Peyer's patch (tissue), 4 donors: ENCODE measurements at regions not wholly inside any gene's neighbourhood (a gene's known extent, or its start where the extent isn't known, plus 50 kb on each side); places are given as distances from the start of the nearest gene placed in this dataset.
"Not testable (repeated sequence)": the region's sequence is repeated elsewhere in the genome, so short reads cannot be mapped to it uniquely, and the experiment has no call there.

Experiments
- DNase-seq, 3 donors: peaks; one replicate each; pipeline ENCODE4 v3.0.0-alpha.2; 2017 to 2019
- H3K27ac ChIP-seq, 4 donors: fragments of 200-600 bp; sonication (generic); one replicate each; pipeline ENCODE4 v1.5.1; 2016 to 2019
- H3K27me3 ChIP-seq, 2 donors: fragments of 200-600 bp; sonication (generic); one replicate each; pipeline ENCODE4 v1.5.1; 2019
- H3K36me3 ChIP-seq, 3 donors: fragments of 200-600 bp; sonication (generic); one replicate each; pipeline ENCODE4 v1.5.1; 2016 to 2019
- H3K4me1 ChIP-seq, 4 donors: fragments of 200-600 bp; sonication (generic); one replicate each; pipeline ENCODE4 v1.5.1; 2016 to 2019
- H3K4me3 ChIP-seq, 4 donors: fragments of 200-600 bp; sonication (generic); 1 replicate in 3 of 4; 2 replicates in 1 of 4; pipeline ENCODE4 v1.5.1; 2016 to 2019; ENCODE audit warnings: mild to moderate bottlenecking in 1 of 4
- H3K9me3 ChIP-seq, 4 donors: fragments of 200-600 bp; sonication (generic); one replicate each; pipeline ENCODE4 v1.5.1; 2016 to 2019; ENCODE audit warnings: mild to moderate bottlenecking in 1 of 4
- POLR2A ChIP-seq, 2 donors: fragments of 450-650 bp; IDR thresholded peaks; one replicate each; pipeline ENCODE4 v1.5.1; 2017; ENCODE audit warnings: antibody characterized with exemption in 2 of 2, mild to moderate bottlenecking in 2 of 2, moderate library complexity in 2 of 2
- TF ChIP-seq, protein P1 (sequence below), 6 experiments: fragments of 450-650 bp in 4 of 6; fragments of 200-600 bp in 2 of 6; sonication (generic) in 1 of 6; IDR thresholded peaks; one replicate each; pipeline ENCODE4 v1.5.1; 2017 to 2019; ENCODE audit warnings: antibody characterized with exemption in 6 of 6, mild to moderate bottlenecking in 3 of 6, moderate library complexity in 1 of 6

- Histone ChIP-seq H3K27me3 (no peaks in the 10 kb centered on the region), H3K27ac (no peak overlapping the region), H3K9me3 (no peaks in the 10 kb centered on the region), H3K4me1 (no peaks in the 10 kb centered on the region), H3K36me3 (no peaks in the 10 kb centered on the region), H3K4me3 (no peak overlapping the region)
- no peak for DNase-seq
- TF ChIP-seq, protein P1, sequence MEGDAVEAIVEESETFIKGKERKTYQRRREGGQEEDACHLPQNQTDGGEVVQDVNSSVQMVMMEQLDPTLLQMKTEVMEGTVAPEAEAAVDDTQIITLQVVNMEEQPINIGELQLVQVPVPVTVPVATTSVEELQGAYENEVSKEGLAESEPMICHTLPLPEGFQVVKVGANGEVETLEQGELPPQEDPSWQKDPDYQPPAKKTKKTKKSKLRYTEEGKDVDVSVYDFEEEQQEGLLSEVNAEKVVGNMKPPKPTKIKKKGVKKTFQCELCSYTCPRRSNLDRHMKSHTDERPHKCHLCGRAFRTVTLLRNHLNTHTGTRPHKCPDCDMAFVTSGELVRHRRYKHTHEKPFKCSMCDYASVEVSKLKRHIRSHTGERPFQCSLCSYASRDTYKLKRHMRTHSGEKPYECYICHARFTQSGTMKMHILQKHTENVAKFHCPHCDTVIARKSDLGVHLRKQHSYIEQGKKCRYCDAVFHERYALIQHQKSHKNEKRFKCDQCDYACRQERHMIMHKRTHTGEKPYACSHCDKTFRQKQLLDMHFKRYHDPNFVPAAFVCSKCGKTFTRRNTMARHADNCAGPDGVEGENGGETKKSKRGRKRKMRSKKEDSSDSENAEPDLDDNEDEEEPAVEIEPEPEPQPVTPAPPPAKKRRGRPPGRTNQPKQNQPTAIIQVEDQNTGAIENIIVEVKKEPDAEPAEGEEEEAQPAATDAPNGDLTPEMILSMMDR (IDR thresholded peaks at IDR 0.05) = no peak
- TF ChIP-seq POLR2A (IDR thresholded peaks at IDR 0.05) = no peak
Observed at GRCh38 chr7:14973712-14974428, 71.3 kb upstream of the DGKB start.

- not testable (repeated sequence) for H3K27me3 ChIP-seq, H3K4me3 ChIP-seq, DNase-seq, H3K4me1 ChIP-seq, H3K9me3 ChIP-seq, H3K36me3 ChIP-seq, H3K27ac ChIP-seq
Observed at GRCh38 chr7:14971678-14972077, 69.1 kb upstream of the DGKB start.

- not testable (repeated sequence) for H3K27me3 ChIP-seq, H3K4me1 ChIP-seq, DNase-seq, H3K4me3 ChIP-seq, H3K36me3 ChIP-seq, H3K27ac ChIP-seq, H3K9me3 ChIP-seq
Observed at GRCh38 chr7:14967376-14967775, 64.8 kb upstream of the DGKB start.

GRCh38 chr7:14962778-14963177 is 60.2 kb upstream of the DGKB start:
- peaks cover 0 to 4% (median 0%) of the 10 kb centered on the region in 4 donors for H3K4me1 ChIP-seq
- no peaks in the 10 kb centered on the region for H3K36me3 ChIP-seq
- TF ChIP-seq, protein P1 (IDR thresholded peaks at IDR 0.05) = no peak
- TF ChIP-seq POLR2A (IDR thresholded peaks at IDR 0.05) = no peak
- no peaks in the 10 kb centered on the region for H3K9me3 ChIP-seq
- H3K27ac ChIP-seq = no peak overlapping the region
- H3K4me3 ChIP-seq = no peak overlapping the region
- DNase-seq = no peak
- H3K27me3 ChIP-seq = no peaks in the 10 kb centered on the region

- no peak overlapping the region for H3K4me3 ChIP-seq
- no peak for TF ChIP-seq POLR2A (IDR thresholded peaks at IDR 0.05)
- TF ChIP-seq, protein P1 (IDR thresholded peaks at IDR 0.05) = no peak
- no peaks in the 10 kb centered on the region for H3K36me3 ChIP-seq
- H3K4me1 ChIP-seq = no peaks in the 10 kb centered on the region
- no peaks in the 10 kb centered on the region for H3K9me3 ChIP-seq
- no peak for DNase-seq
- no peaks in the 10 kb centered on the region for H3K27me3 ChIP-seq
- no peak overlapping the region for H3K27ac ChIP-seq
Observed at GRCh38 chr7:14960721-14961120, 58.2 kb upstream of the DGKB start.

DNA sequence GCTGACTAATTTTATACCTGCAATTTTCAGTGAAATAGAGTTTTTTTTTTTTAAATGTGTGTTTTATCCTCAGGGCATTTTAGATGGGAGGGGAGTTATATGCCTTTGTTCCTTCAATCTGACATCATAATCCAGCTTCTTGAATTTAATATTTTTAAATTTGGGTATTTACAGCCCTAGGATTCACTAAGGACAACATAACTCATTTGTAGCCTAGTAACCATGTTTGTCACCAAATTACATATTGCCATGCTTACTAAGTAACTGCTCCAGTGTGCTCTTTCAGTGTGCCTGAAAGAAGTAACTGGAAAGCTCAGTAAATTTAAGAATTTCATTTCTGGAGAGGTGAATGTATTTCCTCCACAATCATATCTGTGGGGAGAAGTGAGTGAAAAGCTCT is 56.8 kb upstream of the DGKB start:
- Histone ChIP-seq H3K27me3 (no peaks in the 10 kb centered on the region), H3K9me3 (no peaks in the 10 kb centered on the region), H3K27ac (no peak overlapping the region), H3K4me1 (no peaks in the 10 kb centered on the region), H3K36me3 (no peaks in the 10 kb centered on the region), H3K4me3 (no peak overlapping the region)
- DNase-seq = no peak
- TF ChIP-seq, protein P1 (IDR thresholded peaks at IDR 0.05) = no peak
- no peak for TF ChIP-seq POLR2A (IDR thresholded peaks at IDR 0.05)

DNA sequence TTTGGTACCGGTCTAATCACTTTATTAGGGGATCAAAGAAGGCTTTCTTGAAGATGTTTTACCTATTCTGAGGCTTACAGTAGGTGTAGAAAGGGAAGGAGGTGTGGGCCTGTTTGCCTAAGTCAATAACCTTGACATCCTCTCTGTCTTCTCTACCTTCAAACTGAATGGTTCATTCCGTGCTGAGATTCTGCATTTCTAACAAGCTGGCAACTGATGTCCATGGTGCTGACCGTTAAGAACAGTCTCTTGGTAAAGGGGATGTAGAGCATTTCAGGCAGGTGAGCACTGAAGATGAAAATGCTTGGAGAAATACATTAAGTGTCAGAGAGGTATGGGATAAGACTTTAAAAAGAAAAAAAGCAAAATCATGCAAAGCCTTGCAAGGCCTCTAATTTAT is 51.5 kb upstream of the DGKB start:
- no peak overlapping the region for H3K4me3 ChIP-seq
- no peak for DNase-seq
- H3K27me3 ChIP-seq = no peaks in the 10 kb centered on the region
- H3K4me1 ChIP-seq = no peaks in the 10 kb centered on the region
- TF ChIP-seq POLR2A (IDR thresholded peaks at IDR 0.05) = no peak
- TF ChIP-seq, protein P1 (IDR thresholded peaks at IDR 0.05) = no peak
- no peak overlapping the region for H3K27ac ChIP-seq
- H3K36me3 ChIP-seq = no peaks in the 10 kb centered on the region
- H3K9me3 ChIP-seq = no peaks in the 10 kb centered on the region
